B cell (primary cell): ENCODE measurements at regions not wholly inside any gene's neighbourhood (a gene's known extent, or its start where the extent isn't known, plus 50 kb on each side); places are given as distances from the start of the nearest gene placed in this dataset.

Experiments
- ATAC-seq: fragments of 200-7000 bp; cut with Tn5 transposase; one replicate; pipeline ENCODE4 v1.10.0; 2021; ENCODE audit warnings: low read depth, mild to moderate bottlenecking, moderate number of reproducible peaks, moderate library complexity
- CTCF ChIA-PET: fragments of 350-600 bp; sonication (Branson Sonifier 250); formaldehyde crosslinking; loops from one replicate; lab custom pipeline; 2021; ENCODE audit warnings: antibody characterized with exemption, inconsistent platforms; lab: Charles Lee
- POLR2A ChIA-PET: fragments of 350-600 bp; sonication (Branson Sonifier 250); formaldehyde crosslinking; loops from one replicate; lab custom pipeline; 2021; ENCODE audit warnings: antibody characterized with exemption; lab: Charles Lee
- DNase-seq: peaks from one replicate; pipeline ENCODE4 v3.0.0; 2013
- H2AFZ ChIP-seq: 2 replicates; pipeline ENCODE4 v1.6.1; 2012; ENCODE audit warnings: mild to moderate bottlenecking, low read depth, low read length; ENCODE audit not compliant: insufficient read depth, poor library complexity, severe bottlenecking
- H3K27ac ChIP-seq, 2 donors: 1 replicate in 1 of 2; 2 replicates in 1 of 2; pipeline ENCODE4 v1.5.1; 2012 to 2013; ENCODE audit warnings: low read length in 2 of 2, mild to moderate bottlenecking in 2 of 2, moderate library complexity in 1 of 2
- H3K27me3 ChIP-seq, 4 experiments: fragments of 200-600 bp in 1 of 4; sonication (generic) in 1 of 4; replicated peaks in 1 of 4; 1 replicate in 2 of 4; 2 replicates in 2 of 4; pipeline versions ENCODE4 v1.6.1 to v1.7.0; 2013 to 2016; ENCODE audit warnings: low read length in 3 of 4, mild to moderate bottlenecking in 2 of 4, mixed read lengths in 1 of 4, moderate library complexity in 1 of 4; ENCODE audit not compliant: insufficient read depth in 4 of 4, control insufficient read depth in 3 of 4; ENCODE audit errors: control extremely low read depth in 1 of 4
- H3K36me3 ChIP-seq, 2 experiments: replicated peaks in 1 of 2; 1 replicate in 1 of 2; 2 replicates in 1 of 2; pipeline versions ENCODE4 v1.6.1 to v1.7.1; 2013; ENCODE audit warnings: low read length in 1 of 2; ENCODE audit not compliant: insufficient read depth in 2 of 2, control insufficient read depth in 1 of 2; ENCODE audit errors: control extremely low read depth in 1 of 2, extremely low read depth in 1 of 2
- H3K4me1 ChIP-seq, 2 donors: fragments of 200-600 bp in 1 of 2; sonication (generic) in 1 of 2; 1 replicate in 1 of 2; 2 replicates in 1 of 2; pipeline versions ENCODE4 v1.5.1 to v1.6.1; 2013 to 2017; ENCODE audit warnings: low read length in 2 of 2; ENCODE audit not compliant: control insufficient read depth in 2 of 2, insufficient read depth in 2 of 2
- H3K4me2 ChIP-seq: replicated peaks from 2 replicates; pipeline ENCODE3; 2012; ENCODE audit warnings: mild to moderate bottlenecking, low read depth, low read length; ENCODE audit not compliant: poor library complexity, severe bottlenecking
- H3K4me3 ChIP-seq, 5 experiments: fragments of 200-600 bp in 1 of 5; sonication (generic) in 1 of 5; 1 replicate in 3 of 5; 2 replicates in 2 of 5; pipeline versions ENCODE4 v1.5.1 to v1.7.0; 2011 to 2016; ENCODE audit warnings: low read length in 4 of 5, mild to moderate bottlenecking in 4 of 5, low read depth in 2 of 5, control low read depth in 1 of 5, moderate library complexity in 1 of 5; ENCODE audit not compliant: insufficient read depth in 1 of 5; ENCODE audit errors: control extremely low read depth in 1 of 5, extremely low read depth in 1 of 5
- H3K79me2 ChIP-seq: fragments of 200-600 bp; sonication (generic); one replicate; pipeline ENCODE4 v1.6.0; 2016; ENCODE audit warnings: low read length; ENCODE audit not compliant: control insufficient read depth, insufficient read depth
- H3K9ac ChIP-seq: fragments of 200-600 bp; sonication (generic); 2 replicates; pipeline ENCODE4 v1.6.1; 2017; ENCODE audit warnings: mild to moderate bottlenecking, low read length, moderate library complexity
- H3K9me3 ChIP-seq, 3 donors: one replicate each; pipeline versions ENCODE4 v1.6.1 to v1.7.1; 2013; ENCODE audit warnings: low read length in 2 of 3; ENCODE audit not compliant: control insufficient read depth in 2 of 3, insufficient read depth in 1 of 3; ENCODE audit errors: control extremely low read depth in 1 of 3
- H4K20me1 ChIP-seq: 2 replicates; pipeline ENCODE4 v1.6.0; 2012; ENCODE audit warnings: mild to moderate bottlenecking, low read length; ENCODE audit not compliant: insufficient read depth, control insufficient read depth, poor library complexity, severe bottlenecking
- H3K27ac Mint-ChIP-seq: one replicate; pipeline ENCODE4 v1.8.0; 2021; ENCODE audit warnings: mixed read lengths
- H3K27me3 Mint-ChIP-seq: one replicate; pipeline ENCODE4 v1.8.0; 2021; ENCODE audit warnings: mixed read lengths
- H3K4me1 Mint-ChIP-seq: one replicate; pipeline ENCODE4 v1.8.0; 2021; ENCODE audit warnings: mixed read lengths
- H3K4me3 Mint-ChIP-seq: one replicate; pipeline ENCODE4 v1.8.0; 2021; ENCODE audit warnings: mixed read lengths
- H3K9me3 Mint-ChIP-seq: one replicate; pipeline ENCODE4 v1.8.0; 2022; ENCODE audit warnings: mixed read lengths; ENCODE audit not compliant: insufficient read depth
- CTCF ChIP-seq: fragments of 200-600 bp; IDR thresholded peaks from one replicate; pipeline ENCODE4 v1.8.0; 2022; ENCODE audit warnings: antibody characterized with exemption, mild to moderate bottlenecking
- EZH2 ChIP-seq: IDR thresholded peaks from 2 replicates; pipeline ENCODE4 v1.6.1; 2012; ENCODE audit warnings: borderline replicate concordance, low read depth, mild to moderate bottlenecking, moderate library complexity, low read length; ENCODE audit not compliant: insufficient read depth, poor library complexity, severe bottlenecking
- WGBS: methylation state at CpG from one replicate; pipeline ENCODE4 v1.1.5; 2013; ENCODE audit warnings: missing lambda C conversion rate; ENCODE audit not compliant: insufficient coverage; 5-methylcytosine and 5-hydroxymethylcytosine counted together
- intact Hi-C: fragments of 100-400 bp; cut with micrococcal nuclease; formaldehyde crosslinking; loops from one replicate; pipeline ENCODE4 v1.10.0; 2022

GRCh38 chr15:69631005-69631404 is 178.4 kb downstream of the RPLP1 start:
- Histone ChIP-seq H3K79me2 (no peaks in the 10 kb centered on the region), H3K27ac (no peak overlapping the region), H4K20me1 (no peaks in the 10 kb centered on the region), H2AFZ (no peak overlapping the region), H3K4me2 (no peak overlapping the region), H3K27me3 (peaks cover 0 to 15% (median 3%) of the 10 kb centered on the region in 4 experiments), H3K4me3 (no peak overlapping the region), H3K9ac (no peak overlapping the region), H3K9me3 (no peaks in the 10 kb centered on the region), H3K4me1 (no peaks in the 10 kb centered on the region), H3K36me3 (no peaks in the 10 kb centered on the region)
- POLR2A ChIA-PET = no interaction called here
- WGBS = 89% methylated on average over 6 of the region's 6 CpGs
- Mint-ChIP-seq H3K27me3 (peaks cover 58% of the 10 kb centered on the region), H3K9me3 (no peaks in the 10 kb centered on the region), H3K4me3 (no peak overlapping the region), H3K4me1 (peaks cover 3% of the 10 kb centered on the region), H3K27ac (no peak overlapping the region)
- DNase-seq (no peak), ATAC-seq (no peak)
- CTCF ChIA-PET = no interaction called here
- intact Hi-C loops = no loop called here
- TF ChIP-seq CTCF = no peak
- no peak for TF ChIP-seq EZH2

GRCh38 chr15:69631978-69632377 is 179.4 kb downstream of the RPLP1 start:
- Histone ChIP-seq H4K20me1 (no peaks in the 10 kb centered on the region), H3K27me3 (peaks cover 0 to 8% (median 1%) of the 10 kb centered on the region in 4 experiments), H3K27ac (no peak overlapping the region), H3K4me2 (no peak overlapping the region), H3K4me3 (no peak overlapping the region), H3K9ac (no peak overlapping the region), H2AFZ (no peak overlapping the region), H3K4me1 (no peaks in the 10 kb centered on the region), H3K9me3 (no peaks in the 10 kb centered on the region), H3K79me2 (no peaks in the 10 kb centered on the region), H3K36me3 (no peaks in the 10 kb centered on the region)
- TF ChIP-seq CTCF (no peak), EZH2 (no peak)
- Mint-ChIP-seq H3K27ac (no peak overlapping the region), H3K4me3 (no peak overlapping the region), H3K4me1 (peaks cover 3% of the 10 kb centered on the region), H3K9me3 (no peaks in the 10 kb centered on the region), H3K27me3 (peaks cover 60% of the 10 kb centered on the region)
- CTCF ChIA-PET = no interaction called here
- DNase-seq (no peak), ATAC-seq (no peak)
- POLR2A ChIA-PET = no interaction called here
- no CpG with 5 or more reads among the region's 4 CpGs for WGBS
- intact Hi-C loops = no loop called here
